ENCODE measurements at regions not wholly inside any gene's neighbourhood (a gene's known extent, or its start where the extent isn't known, plus 50 kb on each side); places are given as distances from the start of the nearest gene placed in this dataset.
A peak's percentile ranks its signal among the peaks of the same experiment; 100 is the strongest.

- Histone ChIP-seq H3K36me3 (ENCODE audit: insufficient read depth, low read length) (no peaks in the 10 kb centered on the region), H3K4me1 (ENCODE audit: insufficient read depth, low read length) (no peaks in the 10 kb centered on the region), H2AFZ (ENCODE audit: low read depth, low read length) (no peak overlapping the region), H3K27ac (ENCODE audit: low read depth, low read length) (no peak overlapping the region), H3K9me3 (ENCODE audit: insufficient read depth, low read depth, low read length) (peaks cover under 1% of the 10 kb centered on the region), H3K9ac (ENCODE audit: low read length) (no peak overlapping the region), H3K79me2 (ENCODE audit: insufficient read depth, low read length) (no peaks in the 10 kb centered on the region), H3K4me3 (ENCODE audit: insufficient read depth, low read depth, low read length) (no peak overlapping the region), H4K20me1 (ENCODE audit: insufficient read depth, low read length) (no peaks in the 10 kb centered on the region), H3K4me2 (ENCODE audit: low read length) (no peak overlapping the region), H3K27me3 (ENCODE audit: insufficient read depth, low read length) (no peaks in the 10 kb centered on the region)
- DNase-seq (ENCODE audit: low read depth) (no peak), FAIRE-seq (no peak)
- Mint-ChIP-seq H3K9me3 (ENCODE audit: unreplicated experiment) (peaks cover 2% of the 10 kb centered on the region), H3K36me3 (ENCODE audit: low read depth, unreplicated experiment) (no peaks in the 10 kb centered on the region), H3K27ac (ENCODE audit: unreplicated experiment) (no peak overlapping the region), H3K27me3 (ENCODE audit: low read depth, unreplicated experiment) (no peaks in the 10 kb centered on the region), H3K4me1 (ENCODE audit: low read depth, unreplicated experiment) (no peaks in the 10 kb centered on the region), H3K4me3 (ENCODE audit: unreplicated experiment) (no peak overlapping the region)
- TF ChIP-seq EZH2 (IDR thresholded peaks at IDR 0.05; ENCODE audit: insufficient read depth, low read length) (no peak), CTCF (IDR thresholded peaks at IDR 0.05; ENCODE audit: insufficient read depth, low read depth, low read length) (no peak)
These were observed 119.5 kb upstream of the SNRPN start for GRCh38 chr15:24835301-24835700.

- H3K9ac ChIP-seq (ENCODE audit: low read length) = peak overlapping the region; percentile 59
- no peaks in the 10 kb centered on the region for H3K36me3 Mint-ChIP-seq (ENCODE audit: low read depth, unreplicated experiment)
- no peaks in the 10 kb centered on the region for H3K4me1 Mint-ChIP-seq (ENCODE audit: low read depth, unreplicated experiment)
- peak; percentile 24 for DNase-seq (ENCODE audit: low read depth)
- H2AFZ ChIP-seq (ENCODE audit: low read depth, low read length) = peak overlapping the region; percentile 47
- H3K4me3 Mint-ChIP-seq (ENCODE audit: unreplicated experiment) = no peak overlapping the region
- peak overlapping the region; percentile 73 for H3K4me2 ChIP-seq (ENCODE audit: low read length)
- no peaks in the 10 kb centered on the region for H3K27me3 ChIP-seq (ENCODE audit: insufficient read depth, low read length)
- no peaks in the 10 kb centered on the region for H3K79me2 ChIP-seq (ENCODE audit: insufficient read depth, low read length)
- no peaks in the 10 kb centered on the region for H4K20me1 ChIP-seq (ENCODE audit: insufficient read depth, low read length)
- H3K36me3 ChIP-seq (ENCODE audit: insufficient read depth, low read length) = no peaks in the 10 kb centered on the region
- no peak for FAIRE-seq
- no peaks in the 10 kb centered on the region for H3K27me3 Mint-ChIP-seq (ENCODE audit: low read depth, unreplicated experiment)
- no peak overlapping the region for H3K27ac ChIP-seq (ENCODE audit: low read depth, low read length)
- peaks cover 4% of the 10 kb centered on the region for H3K9me3 Mint-ChIP-seq (ENCODE audit: unreplicated experiment)
- no peaks in the 10 kb centered on the region for H3K9me3 ChIP-seq (ENCODE audit: insufficient read depth, low read depth, low read length)
- H3K4me3 ChIP-seq (ENCODE audit: insufficient read depth, low read depth, low read length) = peak overlapping the region; percentile 69
- H3K27ac Mint-ChIP-seq (ENCODE audit: unreplicated experiment) = no peak overlapping the region
- TF ChIP-seq EZH2 (IDR thresholded peaks at IDR 0.05; ENCODE audit: insufficient read depth, low read length) (no peak), CTCF (IDR thresholded peaks at IDR 0.05; ENCODE audit: insufficient read depth, low read depth, low read length) (no peak)
- H3K4me1 ChIP-seq (ENCODE audit: insufficient read depth, low read length) = no peaks in the 10 kb centered on the region
These were observed 106.7 kb upstream of the SNRPN start for GRCh38 chr15:24848050-24848449.

GRCh38 chr15:24856397-24857390 lies 98.1 kb upstream of the SNRPN start:
- no peaks in the 10 kb centered on the region for H3K9me3 ChIP-seq (ENCODE audit: insufficient read depth, low read depth, low read length)
- Mint-ChIP-seq H3K27me3 (ENCODE audit: low read depth, unreplicated experiment) (no peaks in the 10 kb centered on the region), H3K9me3 (ENCODE audit: unreplicated experiment) (peaks cover 2% of the 10 kb centered on the region), H3K36me3 (ENCODE audit: low read depth, unreplicated experiment) (no peaks in the 10 kb centered on the region), H3K27ac (ENCODE audit: unreplicated experiment) (peak overlapping the region; percentile 99), H3K4me1 (ENCODE audit: low read depth, unreplicated experiment) (peaks cover 15% of the 10 kb centered on the region), H3K4me3 (ENCODE audit: unreplicated experiment) (peak overlapping the region; percentile 88)
- H3K36me3 ChIP-seq (ENCODE audit: insufficient read depth, low read length) = no peaks in the 10 kb centered on the region
- no peaks in the 10 kb centered on the region for H3K27me3 ChIP-seq (ENCODE audit: insufficient read depth, low read length)
- DNase-seq (ENCODE audit: low read depth) (peak; percentile 49), FAIRE-seq (no peak)
- peaks cover 9% of the 10 kb centered on the region for H3K4me1 ChIP-seq (ENCODE audit: insufficient read depth, low read length)
- peak overlapping the region; percentile 81 for H3K9ac ChIP-seq (ENCODE audit: low read length)
- peaks cover 22% of the 10 kb centered on the region for H3K79me2 ChIP-seq (ENCODE audit: insufficient read depth, low read length)
- no peak overlapping the region for H2AFZ ChIP-seq (ENCODE audit: low read depth, low read length)
- H3K4me2 ChIP-seq (ENCODE audit: low read length) = peak overlapping the region; percentile 81
- H3K4me3 ChIP-seq (ENCODE audit: insufficient read depth, low read depth, low read length) = peak overlapping the region; percentile 61
- H3K27ac ChIP-seq (ENCODE audit: low read depth, low read length) = peak overlapping the region; percentile 75
- TF ChIP-seq CTCF (IDR thresholded peaks at IDR 0.05; ENCODE audit: insufficient read depth, low read depth, low read length) (no peak), EZH2 (IDR thresholded peaks at IDR 0.05; ENCODE audit: insufficient read depth, low read length) (no peak)
- no peaks in the 10 kb centered on the region for H4K20me1 ChIP-seq (ENCODE audit: insufficient read depth, low read length)
